GM21515 (cell line): ENCODE measurements at regions not wholly inside any gene's neighbourhood (a gene's known extent, or its start where the extent isn't known, plus 50 kb on each side); places are given as distances from the start of the nearest gene placed in this dataset.

Experiments used
- ATAC-seq: cut with Tn5 transposase; IDR thresholded peaks from one replicate; pipeline ENCODE4 v1.9.1; 2021; ENCODE audit not compliant: unreplicated experiment

DNA sequence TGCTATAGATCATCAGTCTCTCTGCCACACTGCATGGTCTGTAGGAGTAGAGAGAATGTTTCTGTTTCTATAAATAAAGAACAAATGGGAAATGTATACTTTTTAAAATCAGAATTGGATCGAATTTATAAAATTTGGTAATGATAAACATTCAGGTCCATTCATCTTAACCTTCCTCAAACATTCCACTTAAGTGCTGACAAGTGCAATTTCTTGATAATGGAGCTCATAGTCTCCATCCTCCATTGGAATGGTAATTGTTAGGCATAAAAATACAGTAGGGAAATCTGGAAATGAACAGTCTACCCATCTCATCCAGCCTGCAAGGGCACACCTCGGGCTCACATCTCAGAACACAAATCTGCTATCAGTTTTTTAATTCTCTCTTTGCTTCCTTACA, 122.6 kb upstream of the PACRGL start:
- no peak for ATAC-seq

DNA sequence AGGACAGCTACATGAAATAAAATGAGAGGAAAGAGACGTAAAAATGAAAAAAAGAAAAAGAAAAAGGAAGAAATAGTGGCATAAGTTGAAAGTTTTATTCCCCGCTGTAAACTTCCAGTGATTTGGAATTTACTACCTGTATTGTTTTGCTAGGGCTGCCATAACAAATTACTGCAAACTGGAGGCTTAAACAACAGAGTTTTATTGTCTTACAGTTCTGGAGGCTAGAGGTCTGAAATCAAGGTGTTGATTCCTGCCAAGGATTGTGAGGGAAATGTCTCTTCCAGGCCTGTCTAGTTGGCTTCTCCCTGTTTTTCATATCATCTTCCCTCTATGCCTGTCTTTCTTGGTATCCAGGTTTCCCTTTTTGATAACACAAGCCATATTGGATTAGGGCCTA, 119.4 kb upstream of the PACRGL start:
- ATAC-seq: no peak

DNA sequence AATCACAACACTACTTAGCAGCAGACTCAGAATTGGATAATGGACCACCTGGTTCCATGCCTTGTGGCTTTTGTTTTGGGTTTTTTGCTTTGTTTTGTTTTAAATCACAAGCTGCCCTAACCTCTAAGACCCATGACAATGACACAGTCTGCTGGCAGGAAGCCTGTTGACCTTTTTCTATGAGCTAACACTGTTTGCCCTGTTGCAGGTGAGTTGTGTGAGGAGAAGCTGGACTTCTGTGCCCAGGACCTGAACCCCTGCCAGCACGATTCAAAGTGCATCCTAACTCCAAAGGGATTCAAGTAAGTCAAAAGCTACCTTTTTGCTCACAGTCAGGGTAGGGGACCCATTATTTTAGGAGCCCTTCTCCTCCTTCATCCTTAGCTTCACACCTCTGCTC, 110.8 kb upstream of the PACRGL start:
- ATAC-seq: no peak

DNA sequence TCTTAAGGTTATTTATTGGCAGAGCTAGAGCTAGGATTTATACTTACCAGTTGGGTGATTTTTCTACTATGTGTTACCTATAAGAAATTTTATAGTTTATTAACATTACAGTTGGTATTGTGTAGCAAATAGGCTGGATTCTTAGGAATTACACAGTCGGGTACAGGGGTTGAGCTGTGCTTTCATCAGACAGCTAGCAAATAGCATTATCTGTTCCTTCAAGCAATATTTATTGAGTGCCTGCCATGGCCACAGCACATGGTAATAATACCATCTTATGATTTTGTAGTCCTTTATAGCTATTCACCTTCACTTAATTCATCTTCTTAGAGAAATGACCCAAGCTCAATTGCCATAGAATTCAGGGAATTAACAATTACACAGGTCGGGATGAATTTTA, 109.4 kb upstream of the PACRGL start:
- no peak for ATAC-seq

DNA sequence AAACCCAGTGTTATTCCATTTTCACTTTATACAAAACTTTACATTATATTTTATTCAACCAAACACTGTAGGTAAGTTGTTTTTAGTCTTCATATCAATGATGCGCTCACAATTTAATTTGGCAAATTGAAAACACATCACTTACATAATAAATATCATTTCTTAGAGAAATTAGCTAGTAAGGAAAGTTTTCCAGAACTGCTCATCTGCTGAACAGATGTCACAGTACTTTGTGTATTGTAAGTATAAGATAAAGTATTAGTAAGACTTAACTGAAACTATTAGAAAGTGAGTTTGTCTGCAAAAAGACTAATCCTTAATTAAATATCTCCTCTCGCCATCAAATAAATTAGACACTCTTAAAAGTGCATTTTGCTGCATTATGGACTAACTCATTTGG, 108.7 kb upstream of the PACRGL start:
- no peak for ATAC-seq

DNA sequence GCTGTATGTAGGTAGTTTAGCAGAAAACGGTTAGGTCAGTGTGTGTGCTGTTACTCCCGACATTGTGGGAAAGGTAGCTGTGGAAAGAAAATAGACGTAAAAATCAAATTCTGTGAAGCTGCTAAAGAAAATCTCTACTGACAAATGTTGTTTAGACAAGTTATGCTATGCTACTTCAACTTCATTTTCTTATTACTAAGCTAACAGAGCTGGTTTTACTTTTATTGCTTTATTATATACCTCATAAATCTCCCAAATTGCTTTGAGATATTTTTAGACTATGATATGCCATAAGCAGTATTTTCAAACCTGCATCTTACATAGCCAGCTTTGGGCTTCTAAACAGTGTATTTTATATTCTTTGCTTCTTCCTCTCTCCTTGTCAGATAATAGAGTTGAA, 108.2 kb upstream of the PACRGL start:
- no peak for ATAC-seq

DNA sequence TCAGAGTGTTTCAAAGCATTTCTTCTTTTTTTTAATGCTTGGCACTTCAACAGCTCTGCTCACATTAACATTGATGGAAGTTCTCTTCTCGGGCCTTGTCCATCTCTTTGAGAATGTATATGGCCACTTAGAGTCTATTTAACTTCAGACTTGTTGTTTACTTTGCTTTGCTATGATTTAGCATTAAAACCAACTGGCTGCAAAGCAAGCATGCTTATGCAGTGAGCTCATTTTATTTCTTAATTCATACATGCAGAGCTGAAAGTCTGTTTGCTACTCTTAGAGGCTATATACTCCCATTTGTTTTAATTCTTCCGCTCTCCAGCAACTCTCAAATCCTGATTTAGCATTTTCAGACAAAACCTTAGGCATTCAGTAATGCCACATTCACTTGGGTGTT, 107.6 kb upstream of the PACRGL start:
- no peak for ATAC-seq

DNA sequence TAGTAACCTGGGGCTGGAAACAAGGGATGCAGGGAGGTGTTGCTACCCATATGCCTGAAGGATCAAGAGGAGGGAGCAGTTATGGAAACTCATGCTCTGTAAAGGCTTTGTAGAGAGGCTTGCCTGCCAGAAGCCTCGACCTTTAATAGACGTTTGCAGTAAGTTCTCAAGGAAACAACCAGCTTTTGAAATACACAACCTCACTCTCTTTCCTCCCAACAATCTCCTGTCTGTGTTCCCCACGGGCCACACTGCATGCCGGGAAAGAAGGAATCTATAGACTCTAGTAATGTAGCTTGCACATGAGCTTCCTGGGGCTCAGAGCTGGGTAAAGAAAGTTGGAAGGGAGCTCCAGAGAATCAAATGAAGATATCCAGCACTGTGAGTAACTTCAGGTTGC, 101.6 kb upstream of the PACRGL start:
- no peak for ATAC-seq

DNA sequence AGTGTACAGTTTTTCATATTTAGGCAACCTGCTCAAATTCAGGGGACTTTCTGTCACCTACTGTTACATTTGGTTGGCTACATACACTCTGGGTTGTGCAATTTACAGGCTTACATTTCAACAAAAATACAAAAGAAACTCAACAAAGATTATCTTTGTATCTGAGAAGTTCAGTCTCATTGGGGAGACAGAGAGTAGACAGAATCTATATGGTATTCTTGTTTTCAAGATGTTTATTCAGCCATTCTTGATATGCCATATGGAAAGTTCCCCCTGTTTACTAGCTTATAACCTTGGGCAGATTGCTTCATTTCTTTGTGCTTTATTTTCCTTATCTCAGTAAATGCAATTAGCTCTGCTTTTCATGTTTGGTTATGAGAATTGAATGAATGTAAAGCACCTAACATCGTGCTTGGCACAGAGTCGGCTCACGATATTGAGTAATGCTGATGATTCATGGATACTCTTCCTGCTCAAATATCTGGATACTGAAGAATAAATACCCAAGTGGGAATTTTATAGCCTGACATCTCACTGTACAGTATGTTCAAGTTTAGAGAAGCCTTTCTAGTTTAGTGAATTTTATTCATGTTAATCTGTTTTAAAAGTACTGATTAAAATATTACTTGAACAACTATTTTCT, 96.5 kb upstream of the PACRGL start:
- ATAC-seq: no peak

DNA sequence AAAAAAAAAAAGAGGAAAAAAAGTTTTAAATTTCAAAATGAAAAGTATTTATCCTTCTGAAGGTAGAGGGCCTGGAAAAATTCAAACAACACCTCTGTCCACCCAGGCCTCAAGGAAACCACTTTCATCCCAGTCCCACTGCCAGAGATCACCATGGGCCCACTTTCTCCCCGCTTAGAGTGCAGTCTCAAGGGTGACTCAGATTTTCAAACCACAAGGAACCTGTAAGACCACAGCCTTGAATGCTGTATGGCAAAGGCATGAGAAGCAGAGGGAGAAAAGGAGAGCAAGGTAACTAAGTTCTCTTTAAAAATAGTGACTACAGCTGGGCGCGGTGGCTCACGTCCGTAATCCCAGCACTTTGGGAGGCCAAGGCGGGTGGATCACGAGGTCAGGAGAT, 87.9 kb upstream of the PACRGL start:
- ATAC-seq: no peak

DNA sequence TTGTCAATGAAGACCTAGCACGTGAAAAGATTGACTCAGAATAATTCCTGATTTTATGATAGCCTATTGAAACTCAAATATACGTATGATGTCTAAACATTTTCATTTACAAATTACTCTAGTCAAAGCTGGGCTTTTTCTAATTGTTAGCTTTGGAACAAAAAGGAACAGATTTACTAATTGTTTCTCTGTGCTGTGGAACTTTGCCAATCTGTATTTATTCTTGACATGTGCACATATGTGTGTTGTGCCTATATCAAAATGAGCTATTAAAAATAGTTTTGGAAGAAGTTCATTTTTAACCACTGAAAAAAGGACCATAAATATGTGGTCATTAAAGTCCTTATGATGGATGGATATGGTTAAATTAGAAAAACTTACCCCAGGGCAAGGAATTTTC, 85.4 kb upstream of the PACRGL start:
- ATAC-seq: no peak

DNA sequence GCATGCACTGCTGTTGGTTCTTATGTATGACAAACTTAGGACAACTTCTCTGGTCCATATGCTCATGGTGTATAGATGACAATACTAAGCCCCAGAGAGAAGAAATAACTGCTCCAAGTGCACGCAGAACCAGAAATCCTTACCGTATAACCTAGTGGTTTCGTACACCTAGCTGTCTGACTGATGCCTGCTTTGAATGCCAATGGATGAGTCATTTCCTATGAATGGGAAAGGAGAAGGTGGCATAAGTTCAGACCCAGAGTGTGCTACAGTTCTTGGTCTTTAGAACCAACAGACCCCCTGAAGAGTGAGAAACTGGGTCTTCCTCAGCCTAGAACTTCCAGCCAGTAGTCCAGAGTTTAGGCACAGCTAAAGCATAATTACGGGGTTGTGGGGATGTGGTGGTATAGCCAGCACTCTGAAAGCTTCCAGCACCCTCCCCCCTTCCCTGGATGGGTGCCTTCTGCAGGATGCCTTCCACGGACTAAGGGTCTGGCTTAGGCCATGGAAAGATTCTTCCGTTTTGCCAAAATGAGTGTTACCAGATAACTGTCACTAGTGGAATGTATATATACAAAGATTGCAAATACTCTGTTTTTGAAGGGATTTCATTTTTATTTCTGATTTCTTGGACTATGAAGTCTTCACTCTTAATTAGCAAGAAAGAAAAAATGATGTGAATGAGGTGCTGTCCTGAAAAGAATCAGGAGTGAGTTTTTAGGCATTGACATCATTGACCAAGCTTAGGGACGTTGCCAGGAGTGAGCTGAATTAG, 84.6 kb upstream of the PACRGL start:
- no peak for ATAC-seq

DNA sequence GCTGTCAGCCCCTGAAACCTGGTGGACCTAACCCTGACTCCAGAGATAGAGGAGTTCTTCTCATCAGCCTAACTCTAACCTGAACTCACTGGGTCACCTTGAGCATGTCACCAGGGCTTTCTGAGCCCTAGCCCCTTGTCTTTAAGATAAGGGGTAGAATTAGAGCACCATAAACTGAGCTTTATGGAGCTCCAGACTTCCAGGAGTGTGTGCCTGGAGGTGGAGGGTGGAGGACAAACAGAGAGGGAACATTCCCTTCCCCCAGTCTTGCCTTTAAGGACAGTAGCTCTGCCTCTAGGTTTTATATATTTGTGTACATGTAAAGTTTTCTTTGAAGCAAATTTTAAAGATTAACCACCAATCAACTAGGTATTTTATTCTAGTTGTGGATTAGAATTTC, 83.9 kb upstream of the PACRGL start:
- no peak for ATAC-seq

DNA sequence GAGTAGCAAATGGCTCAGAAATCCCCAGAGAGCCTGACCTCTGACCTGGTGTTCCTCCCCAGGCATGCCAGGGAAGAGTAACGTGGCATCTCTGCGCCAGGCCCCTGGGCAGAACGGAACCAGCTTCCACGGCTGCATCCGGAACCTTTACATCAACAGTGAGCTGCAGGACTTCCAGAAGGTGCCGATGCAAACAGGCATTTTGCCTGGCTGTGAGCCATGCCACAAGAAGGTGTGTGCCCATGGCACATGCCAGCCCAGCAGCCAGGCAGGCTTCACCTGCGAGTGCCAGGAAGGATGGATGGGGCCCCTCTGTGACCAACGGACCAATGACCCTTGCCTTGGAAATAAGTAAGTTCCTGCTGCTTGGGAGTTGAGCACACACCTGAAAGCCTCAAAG, 83.4 kb upstream of the PACRGL start:
- no peak for ATAC-seq

DNA sequence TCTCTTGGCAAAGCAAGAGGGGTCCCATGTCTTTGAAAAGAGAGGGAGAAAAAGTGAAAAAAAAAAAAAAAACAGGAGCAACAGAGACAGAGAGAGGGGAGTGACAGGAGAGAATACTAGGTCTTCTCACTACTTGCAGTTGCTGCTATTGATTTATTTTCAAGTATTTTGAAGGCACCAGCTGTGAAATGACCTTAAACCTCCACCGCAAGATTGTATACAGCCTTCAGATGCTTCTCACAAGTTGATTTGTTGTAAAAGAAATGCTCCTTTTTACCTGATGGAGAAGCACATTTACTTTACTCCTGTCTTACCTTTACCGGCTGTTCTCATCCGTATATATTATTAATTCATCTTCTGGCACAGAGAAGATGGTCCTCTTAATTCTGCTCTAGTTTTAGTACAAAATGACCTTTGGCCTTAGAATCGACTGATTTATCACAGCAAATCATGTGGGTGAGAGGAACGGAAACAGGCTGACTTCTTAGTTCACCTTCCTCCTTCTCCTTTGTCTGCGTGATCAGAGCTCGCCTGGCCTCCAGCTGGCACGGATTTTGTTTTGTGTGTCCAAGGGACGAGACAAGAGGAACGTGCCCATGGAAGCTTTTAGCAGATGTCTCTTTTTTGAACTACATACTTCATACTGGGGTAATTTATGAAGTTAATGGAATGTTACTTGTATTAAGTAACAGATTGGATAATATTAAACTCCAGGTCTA, 82.4 kb upstream of the PACRGL start:
- ATAC-seq: no peak

DNA sequence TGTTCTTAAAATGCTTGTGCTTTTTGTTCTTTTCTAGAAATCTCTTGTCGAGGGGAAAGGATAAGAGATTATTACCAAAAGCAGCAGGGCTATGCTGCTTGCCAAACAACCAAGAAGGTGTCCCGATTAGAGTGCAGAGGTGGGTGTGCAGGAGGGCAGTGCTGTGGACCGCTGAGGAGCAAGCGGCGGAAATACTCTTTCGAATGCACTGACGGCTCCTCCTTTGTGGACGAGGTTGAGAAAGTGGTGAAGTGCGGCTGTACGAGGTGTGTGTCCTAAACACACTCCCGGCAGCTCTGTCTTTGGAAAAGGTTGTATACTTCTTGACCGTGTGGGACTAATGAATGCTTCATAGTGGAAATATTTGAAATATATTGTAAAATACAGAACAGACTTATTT, 81.5 kb upstream of the PACRGL start:
- no peak for ATAC-seq

DNA sequence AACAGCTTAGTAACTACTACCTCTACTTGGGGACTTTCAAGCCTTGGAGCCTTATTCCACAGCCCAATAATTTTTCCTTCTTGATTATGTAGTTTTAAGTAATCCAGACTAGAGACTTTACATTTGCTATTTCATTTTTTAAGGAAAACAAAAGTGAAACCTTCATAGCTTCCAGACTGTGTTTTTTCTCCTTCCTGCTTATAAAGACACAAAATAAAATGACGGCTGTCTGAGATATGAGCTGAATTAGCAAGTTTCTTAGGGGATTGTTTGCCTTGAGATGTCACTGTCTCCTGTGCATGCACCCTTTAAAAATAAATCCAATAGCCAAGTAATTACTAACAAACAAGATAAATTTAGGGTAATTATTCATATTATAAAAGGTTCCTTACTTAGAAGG, 78.8 kb upstream of the PACRGL start:
- ATAC-seq: no peak

DNA sequence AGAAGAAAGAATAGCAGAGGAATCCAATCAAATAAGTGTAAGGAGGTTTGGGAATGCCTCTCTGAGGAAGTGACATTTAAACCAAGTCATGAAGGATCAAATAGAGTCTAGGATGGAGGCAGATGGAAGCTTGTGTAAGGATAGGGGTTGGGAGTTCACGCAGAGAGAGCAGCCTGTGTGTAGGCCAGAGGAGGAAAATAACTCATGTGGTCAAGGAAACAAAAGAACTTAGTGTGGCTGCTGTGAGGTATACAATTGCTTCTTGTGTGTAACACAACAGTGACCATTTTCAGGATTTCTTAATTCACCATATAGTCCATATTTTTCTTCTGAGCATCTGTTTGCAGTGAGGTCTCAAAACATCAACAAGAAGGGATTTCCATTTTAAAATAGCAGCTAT, 77.6 kb upstream of the PACRGL start:
- no peak for ATAC-seq

DNA sequence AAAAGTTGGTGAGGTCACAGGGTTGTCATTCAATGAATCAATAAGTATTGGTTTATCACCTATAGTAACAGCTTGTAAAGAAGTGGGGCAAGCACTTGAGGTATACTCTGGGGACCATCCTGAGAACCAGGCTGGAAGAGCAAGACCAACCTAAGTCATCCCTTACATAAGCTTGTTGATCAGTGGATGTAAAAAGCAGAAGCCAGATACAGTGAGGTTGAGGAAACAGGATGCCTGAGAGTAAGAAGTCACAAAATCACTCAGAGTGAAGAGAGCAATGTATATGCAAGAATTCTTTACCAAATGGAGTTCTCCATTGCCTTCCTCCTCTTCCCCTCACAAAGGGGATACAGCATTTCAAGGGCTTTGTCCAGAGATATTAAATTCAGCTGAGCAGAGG, 76.3 kb upstream of the PACRGL start:
- no peak for ATAC-seq

DNA sequence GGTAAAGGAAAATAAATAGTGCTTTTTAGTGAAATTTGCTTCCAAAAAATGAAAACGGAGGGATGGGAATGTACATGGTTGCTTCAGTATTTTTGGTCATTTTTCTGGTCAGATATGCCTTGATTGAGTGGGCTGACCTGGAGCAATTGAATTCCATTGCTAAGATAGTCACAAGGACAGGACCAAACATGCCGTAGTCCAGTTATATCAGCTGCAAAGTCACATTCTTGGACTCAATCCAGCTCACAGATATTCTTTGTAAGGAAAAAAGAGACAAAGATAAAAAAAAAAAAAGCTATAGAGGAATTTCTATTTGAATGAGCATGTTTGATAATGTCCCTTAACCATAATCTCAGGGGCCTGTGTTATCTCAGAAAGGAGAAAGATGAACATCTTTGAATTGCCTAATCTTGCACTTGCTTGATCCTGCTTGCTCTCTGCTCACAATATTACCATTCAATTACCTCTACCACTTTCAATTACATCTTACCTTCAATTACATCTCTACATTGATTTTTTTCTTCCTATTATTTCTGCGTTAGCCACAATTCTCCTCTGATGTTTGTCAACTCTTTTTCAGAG, 75.4 kb upstream of the PACRGL start:
- no peak for ATAC-seq

DNA sequence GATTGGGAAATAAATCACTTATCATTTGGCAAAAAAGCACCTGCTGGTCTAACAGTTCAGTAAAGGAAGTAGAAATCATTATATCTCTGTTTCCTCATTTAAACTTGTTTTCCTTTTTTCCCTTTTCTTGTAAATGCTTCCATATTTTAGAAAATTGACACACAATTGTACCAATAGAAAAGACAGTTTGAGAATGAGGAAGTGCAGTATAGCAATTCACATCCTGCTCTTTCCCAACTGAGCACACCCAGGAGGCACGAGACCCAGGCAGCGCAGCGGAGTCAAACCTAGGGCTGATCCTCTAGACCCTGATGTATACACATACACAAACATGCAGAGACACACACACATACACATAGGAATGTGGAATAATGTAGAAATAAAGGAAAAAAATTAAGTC, 74.8 kb upstream of the PACRGL start:
- ATAC-seq: no peak
